ENCODE measurements at regions not wholly inside any gene's neighbourhood (a gene's known extent, or its start where the extent isn't known, plus 50 kb on each side); places are given as distances from the start of the nearest gene placed in this dataset.

DNA sequence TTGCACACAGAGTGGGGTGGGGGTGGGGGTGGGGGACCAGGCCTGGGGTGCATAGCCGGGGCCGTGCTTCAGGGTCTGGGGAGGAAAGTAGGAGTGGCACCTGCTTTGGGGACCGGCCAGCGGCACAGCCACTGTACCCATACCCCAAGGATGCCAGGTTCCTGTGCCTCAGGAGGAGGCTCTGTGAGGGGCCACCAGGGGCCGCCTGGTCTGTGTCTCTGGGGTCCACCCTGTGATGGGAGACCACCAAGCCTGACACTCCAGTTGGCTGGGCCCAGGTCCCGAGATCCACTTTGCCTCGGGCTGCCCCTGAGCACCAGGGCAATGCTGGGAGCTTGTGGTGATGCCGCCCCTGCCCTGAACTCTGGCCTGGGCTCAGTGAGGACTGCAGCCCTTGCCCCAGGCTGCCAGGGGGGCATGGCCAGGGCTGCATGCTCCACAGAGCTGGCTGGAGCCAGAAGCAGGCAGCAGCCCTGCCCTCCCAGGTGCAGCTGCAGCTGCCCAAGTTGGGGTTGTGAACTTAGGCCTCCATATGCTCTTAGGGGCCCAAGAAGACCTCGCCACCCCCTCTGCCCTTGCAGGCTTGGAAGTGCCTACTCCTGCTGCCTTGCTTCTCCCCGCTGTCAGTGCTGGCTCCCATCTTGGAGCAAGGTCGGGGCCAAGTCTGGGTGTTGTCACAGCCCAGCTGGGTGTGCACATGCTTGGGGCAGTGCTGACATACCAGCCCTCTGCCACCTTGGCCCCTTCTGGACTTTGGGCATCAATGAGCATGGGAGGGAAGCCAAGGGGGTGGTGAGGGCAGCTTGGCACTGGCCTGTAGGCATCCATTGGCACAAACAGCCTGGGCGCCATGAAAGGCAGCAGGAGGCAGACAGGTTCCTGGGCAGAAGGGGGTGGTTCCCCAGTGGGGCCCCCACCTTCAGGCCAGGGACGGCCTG lies 123.3 kb upstream of the THY1 start:
- no peak for DNase-seq

DNA sequence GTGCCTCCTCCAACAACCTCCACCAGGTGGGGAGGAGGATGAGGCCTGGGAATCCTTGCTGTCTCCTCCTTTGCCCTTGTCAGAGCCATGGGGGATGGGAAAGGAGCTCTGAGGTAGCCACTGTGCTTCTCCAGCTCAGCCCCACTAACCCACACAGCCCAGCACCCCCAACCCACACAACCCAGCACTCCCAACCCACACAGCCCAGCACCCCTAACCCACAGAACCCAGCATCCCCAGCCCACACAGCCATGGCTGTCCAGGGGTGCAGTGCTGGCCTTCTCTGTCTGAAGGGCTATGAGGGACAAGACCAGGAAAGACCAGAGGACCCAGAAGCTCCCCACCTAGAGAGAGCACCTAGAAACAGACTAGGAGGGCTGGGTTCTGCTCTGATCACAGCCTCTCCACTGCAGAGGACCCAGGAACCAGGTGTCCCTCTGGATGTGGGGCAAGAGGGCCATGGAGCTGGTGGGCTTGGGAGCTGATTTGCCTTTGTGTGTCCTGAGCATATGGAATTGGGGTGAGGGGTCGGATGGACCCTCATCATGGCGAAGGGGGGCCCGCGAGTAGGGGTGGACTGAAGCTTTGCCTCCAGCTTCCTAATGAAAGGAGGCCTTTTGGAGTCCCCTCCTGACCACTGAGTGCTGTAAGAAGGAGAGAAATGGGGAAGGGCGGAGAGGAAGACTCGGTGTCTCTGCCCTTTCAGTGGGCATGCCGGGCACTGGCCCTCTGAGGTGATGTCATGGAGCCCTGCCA lies 117.6 kb upstream of the THY1 start:
- DNase-seq, result no peak

DNA sequence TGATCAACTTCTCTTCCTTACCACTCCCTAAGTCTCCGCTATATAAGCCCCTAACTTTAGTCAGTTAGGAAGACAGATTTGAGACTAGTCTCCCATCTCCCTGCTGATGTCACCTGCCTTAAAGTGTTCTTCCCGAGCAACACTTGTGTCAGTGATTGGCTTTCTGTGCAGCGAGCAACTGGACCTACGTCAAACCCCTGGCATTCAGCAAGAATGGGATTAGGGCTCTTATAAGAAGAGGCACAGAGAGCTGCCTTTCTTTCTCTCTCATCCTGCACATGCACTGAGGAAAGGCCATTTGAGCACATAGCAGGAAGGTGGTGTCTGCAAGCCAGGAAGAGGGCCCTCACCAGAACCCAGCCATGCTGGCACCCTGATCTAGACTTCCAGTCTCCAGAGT lies 116.6 kb upstream of the THY1 start:
- DNase-seq, result no peak

DNA sequence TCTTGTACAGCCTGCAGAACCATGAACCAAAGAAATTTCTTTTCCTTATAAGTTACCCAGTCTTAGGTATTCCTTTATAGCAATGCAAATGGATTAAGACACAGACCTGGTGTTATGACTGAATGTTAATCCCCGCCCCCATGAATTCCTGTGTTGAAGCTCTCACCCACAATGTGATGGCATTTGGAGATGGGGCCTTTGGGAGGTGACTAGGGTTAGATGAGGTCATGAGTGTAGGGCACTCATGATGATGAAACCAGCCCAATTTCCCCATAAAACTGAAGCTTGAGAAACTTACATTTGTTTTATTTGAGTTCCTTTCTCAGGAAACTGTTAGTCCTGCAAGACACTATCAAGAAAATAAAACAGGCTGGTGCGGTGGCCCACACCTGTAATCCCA lies 115.8 kb upstream of the THY1 start:
- no peak for DNase-seq

DNA sequence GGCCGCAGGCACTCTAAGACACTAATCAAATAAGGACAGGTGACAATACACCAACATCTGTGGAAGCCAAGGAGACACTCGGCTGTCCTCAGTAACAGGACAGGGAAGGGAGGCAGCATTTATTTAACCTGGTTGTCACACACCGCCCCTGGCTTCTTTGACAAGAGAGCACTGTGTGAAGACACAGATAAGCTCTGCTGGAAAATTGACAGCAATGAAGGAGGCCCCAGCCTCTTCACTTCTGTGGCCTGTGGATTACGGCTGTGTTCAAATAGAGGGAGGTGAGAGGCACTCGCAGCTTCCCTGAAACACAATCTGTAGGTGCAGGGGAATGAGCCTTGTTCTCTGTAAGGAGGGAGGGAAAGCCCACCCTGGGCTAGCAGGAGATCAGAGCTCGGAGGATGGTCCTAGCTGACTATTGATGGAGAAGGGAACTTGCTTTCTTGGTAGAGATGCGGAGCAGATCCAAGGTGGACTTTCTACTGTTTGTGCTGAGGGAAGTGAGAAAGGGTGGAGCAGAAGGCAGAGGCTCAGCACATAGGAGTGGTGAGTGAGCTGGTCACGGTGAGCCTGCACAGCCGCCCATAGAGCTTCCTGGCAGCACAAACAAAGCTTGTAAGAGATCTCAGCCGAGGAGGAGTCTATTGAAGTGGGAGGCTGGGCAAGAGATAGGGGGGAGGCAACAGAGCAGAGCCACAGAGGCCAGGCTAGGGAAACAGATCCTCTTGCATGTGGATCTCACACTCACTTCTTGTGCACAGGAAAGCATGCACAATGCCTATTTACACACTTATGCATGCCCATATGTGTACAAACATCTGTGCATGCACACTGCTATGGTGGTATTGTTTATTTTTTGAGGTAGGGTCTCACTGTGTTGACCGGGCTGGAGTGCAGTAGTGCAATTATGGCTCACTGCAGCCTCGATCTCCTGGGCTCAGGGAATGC lies 114.6 kb upstream of the THY1 start:
- DNase-seq, result no peak

DNA sequence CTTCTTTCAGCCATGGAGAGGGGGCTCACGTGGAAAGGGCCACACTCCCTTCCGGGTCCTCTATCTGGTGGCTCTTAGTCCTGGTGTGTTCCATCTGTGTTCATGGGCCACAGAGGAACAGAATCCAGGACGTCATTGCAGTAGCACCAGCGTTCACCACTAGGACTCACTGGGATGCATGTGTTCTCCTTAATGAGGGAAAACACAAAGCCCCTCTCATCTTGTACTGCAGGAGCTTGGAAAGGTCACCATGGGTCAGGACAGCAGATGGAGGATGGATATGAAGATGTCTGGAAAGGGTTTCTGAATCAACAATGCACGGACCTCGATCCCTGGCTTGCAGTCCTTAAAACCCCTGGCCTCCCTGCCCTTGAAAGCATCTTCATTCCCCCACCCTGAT lies 113.8 kb upstream of the THY1 start:
- DNase-seq, result no peak

DNA sequence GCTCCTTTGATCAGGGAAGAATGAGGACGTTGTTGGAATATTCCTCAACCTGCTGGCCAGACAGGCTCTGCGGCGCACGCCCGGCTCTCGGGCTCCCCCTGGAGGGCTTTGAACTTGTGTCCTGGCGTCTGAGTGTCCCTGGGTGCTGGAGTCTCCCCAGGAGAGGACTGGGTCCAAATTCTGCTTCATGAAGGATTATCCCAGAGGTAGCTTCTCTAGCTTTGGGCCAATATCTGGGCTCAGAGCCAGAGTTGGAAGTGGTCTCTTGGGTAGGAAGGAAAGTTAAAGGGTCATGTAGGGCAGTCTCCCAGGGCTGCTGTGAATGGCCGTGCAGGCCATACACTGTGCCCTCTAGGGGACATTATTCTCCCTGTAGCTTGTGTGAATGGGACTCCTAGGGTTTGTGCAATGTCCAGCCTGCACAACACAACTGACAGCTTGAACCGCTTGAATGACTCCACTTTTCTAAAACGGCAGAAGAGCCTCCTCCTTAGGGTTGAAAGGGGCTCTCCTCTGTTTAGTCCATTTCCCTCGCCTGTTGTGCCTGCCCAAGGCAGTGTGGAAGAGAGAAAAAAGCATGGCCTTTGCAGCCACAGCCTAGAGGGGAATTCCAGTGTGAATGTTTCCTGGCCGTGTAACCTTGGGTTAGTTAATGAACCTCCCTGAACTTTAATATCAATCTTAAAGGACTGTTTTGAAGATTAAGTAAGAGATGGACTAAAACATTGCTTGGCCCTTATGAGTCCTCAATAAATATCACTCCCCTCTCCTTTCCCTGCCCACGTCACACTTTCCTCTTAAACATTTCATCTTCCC lies 111.2 kb upstream of the THY1 start:
- DNase-seq, result peak; percentile 30

DNA sequence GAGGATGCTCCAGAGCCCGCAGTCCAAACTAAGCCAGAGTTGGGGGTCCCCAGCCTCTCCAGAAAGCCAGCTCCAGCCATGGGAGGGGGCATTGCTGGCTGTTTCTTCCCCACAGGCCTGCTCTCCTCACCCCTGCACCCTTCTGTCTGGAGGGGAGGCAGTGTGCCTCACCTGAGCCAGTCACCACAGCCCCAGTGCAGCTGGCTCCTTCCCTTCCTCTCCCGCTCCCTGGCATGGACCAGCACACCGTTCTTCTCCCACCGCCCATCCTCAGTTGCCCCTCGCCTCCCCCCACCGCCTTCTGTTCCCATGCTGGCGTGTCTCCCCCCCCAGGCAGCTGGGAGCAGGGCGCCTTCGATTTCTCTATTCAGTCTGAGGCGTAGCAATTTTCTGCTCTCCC lies 110.5 kb upstream of the THY1 start:
- DNase-seq, result no peak

DNA sequence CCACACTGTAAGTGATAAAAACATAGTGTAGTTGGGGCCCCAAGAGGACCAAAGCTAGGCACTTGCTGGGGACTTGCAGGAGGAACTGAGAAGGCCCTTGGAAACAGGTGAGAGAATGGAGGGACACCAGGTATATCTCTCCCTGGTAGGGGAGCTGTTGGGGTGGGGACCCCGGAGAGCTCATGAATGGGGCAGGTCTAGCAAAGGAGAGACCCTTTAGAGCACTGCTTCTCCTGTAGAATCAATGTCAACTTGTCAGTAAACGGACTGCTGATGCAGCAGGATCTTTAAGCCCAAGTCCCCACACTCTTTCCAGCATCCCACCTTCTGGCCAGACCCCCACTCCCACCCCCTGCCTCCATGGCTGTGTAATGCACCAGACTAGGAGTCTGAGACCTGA lies 109.6 kb upstream of the THY1 start:
- no peak for DNase-seq

DNA sequence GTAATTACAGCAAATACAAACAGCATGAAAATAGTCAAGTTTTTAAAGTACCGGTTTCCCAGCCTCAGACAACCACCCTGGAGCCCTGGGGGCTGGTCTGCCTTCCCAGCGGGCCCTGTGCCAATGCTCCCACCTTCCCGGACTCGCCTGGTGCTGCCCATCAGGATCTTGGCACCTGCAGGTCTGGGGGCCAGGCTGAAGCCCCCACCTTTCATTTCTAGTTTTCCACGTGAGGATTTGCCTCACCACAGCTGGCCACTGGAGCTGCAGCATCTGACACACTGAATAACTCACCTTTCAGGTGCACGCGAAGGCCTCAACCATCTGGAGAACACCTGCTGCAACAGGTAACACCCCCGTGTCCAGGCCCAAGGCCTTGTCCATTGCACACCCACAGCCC lies 108.7 kb upstream of the THY1 start:
- no peak for DNase-seq

DNA sequence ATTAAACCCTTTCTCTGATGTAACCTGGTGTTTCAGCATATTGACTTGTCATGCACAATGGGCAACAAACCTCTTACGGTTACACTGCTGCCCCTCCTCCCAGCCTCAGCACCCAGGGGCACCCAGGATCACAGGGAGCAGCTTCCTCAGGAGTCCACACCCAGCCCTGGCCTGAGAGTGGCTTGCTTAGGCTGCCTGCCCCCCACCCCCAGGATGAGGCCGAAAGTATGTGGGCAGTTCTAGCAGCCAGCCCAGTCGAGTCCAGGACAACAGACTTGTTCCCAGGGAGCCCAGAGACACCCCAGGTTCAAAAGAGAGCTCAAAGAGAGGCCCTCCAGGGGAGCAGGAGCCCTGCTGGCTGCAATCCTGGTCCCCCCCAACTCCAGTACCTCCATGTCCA lies 108.1 kb upstream of the THY1 start:
- DNase-seq, result no peak

DNA sequence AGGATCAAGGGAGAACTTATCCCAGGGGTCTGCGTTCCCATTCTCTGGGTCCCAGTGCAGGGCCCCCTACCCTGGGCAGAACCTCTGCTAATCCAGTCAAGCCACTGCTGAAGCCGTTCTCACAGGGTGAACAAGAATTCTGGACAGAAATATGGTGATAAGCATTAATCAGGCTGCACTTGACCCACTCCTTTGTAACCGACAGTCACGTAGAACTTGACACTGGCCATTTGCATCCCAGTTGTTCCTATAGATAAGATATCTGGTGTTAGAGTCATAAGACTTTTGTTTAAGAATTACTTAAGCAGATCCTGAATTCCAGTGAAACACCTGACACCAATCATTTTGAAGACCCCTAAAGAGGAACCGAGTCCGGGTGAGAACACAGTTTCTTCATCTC lies 107.5 kb upstream of the THY1 start:
- no peak for DNase-seq

DNA sequence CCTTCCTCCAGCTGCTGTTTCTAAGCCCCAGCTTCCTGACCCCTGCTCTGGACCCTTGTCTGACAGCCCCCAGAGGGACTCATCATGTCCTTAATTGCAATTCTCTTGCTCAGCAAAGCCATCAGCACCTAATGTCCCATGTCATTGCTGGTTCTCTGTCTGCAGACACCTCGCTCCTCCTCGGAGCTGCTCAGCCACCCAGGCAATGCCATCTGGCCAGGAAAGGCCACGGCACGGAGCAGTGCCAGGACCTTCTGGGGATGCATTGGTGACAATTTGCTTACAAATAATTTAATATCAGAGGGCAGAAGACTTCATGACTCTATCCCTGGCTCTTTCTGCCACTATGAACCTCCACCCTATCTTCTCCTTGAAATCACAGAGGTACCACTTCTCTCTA lies 107.0 kb upstream of the THY1 start:
- DNase-seq, result no peak

DNA sequence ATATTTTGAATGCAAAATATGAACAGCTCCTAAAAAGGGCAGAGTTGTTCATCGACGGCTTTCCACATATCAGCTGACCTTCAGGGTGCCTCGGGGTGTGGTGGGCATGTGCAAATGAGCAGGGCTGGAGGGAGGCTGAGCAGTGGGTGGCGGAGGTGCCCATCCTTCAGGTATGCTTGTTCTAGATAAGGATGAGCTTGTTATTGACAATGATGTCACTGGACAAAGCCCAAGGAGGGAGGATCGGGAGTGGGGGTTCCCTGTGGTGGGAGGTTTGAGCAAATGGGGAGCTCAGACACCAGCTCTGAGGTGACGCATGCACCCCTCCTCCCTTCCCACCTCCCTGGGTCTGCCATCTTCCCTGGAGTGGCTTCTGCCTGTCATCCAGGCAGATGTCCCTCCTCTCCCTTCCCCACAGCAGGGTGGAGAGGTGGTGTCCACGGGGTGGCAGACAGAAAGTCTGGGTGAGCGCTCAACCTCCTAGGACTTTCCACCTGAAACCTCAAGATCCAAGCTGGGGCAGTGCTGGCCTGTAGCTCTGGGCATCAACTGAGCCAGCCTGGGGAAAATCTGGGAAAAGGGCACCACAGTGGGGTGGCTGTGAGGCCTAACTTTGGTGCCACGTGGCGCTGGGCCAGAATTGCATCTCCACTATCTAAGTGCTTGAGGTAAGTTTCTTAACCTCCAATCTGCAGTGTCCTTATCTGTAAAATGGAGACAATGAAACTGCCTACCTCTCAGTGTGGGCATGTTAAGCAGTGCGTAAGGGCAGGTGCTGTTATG lies 106.3 kb upstream of the THY1 start:
- no peak for DNase-seq

DNA sequence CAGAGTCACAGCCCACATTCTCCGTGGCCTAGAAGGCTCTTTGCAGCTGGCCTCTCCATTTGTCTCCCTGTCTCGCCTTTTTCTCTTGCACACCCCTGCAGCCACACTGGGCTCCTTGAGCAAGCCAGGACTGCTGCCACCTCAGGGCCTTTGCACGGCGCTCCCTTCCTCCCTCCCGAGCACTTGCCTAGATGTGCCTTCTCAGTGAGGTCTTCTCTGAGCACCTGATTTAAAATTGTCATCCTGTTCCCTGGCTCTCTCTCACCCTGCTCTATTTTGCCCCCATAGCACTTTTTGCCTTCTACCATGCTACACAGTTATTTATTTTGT lies 102.9 kb upstream of the THY1 start:
- no peak for DNase-seq

DNA sequence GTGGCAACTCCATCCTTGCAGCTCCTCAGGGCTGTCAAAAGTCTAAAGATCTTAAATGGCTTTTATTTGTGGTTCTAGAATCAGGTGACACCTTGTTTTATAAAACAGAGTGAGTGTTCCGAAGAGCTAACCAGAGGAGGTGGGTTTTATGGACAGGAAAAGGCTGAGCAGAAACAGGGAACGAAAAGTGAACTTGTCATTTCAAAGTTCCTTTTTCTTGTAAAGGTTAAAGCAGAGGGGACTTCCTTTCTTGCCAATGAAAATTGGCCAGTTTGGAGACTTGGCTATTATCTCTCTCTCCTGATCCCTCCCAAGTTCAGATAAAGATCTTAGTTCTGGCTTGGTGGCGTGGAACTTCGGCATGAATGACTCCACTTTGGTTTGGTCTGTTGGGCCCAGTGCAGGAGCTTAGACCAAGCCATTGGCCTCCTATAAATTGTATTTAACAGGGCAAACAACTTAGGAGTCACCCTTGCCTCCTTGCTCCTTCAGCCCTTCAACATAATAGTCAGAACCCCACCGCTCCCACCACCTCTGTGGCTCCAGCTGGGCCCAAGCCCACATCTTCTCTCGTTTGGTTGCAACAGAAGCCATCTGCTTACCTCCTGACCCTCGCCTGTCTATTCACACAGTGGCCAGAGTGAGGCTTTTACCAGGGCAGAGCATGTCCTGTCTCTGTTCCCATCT lies 102.4 kb upstream of the THY1 start:
- no peak for DNase-seq

DNA sequence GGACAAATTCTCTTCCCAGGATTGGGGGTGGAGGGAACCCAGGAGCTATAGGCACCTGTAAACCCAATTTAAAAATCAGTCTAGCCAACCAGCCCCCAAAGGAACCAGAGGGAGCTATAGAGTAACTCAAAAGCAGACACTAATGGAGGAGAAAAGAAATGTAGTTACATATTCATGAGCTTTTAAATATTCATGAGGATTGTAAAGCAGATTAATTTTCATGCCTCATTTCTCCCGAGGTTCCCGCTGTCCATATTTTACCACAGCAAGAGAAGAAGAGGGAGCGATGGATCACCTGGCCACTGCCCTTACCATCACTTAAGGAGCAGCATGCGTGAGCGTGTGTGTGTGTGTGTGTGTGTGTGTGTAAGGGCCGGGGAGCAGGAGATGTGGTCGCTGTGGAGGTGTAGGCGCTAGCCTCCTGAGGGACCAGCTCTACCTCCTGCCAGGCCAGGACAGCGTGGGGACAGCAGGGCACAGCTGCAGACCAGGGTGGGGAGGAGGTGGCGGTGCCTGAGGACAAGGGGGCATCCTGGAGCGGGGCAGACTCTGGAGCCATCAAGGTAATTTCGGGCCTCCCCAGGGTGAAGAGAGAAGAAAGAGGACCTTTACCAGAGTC lies 100.7 kb upstream of the THY1 start:
- DNase-seq, result no peak

DNA sequence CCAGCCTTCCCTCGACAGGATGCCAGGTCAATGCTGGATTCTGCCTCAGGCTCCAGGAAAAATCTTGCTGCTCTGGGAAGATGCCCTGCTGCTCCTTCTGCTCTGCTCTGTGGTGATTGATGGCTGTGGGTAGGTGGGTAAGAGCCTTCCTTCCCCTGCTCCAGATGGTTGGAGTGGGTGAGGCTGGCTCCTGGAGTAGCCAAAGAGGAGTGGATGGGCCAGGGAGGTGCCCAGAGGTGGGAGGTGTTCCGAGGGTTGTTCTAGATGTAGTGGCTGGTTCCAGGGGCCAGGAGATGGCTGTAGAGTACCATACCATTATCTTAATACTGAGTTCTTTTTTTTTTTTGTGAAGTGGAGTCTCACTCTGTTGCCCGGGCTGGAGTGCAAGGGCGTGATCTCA lies 99.6 kb upstream of the THY1 start:
- DNase-seq, result no peak

DNA sequence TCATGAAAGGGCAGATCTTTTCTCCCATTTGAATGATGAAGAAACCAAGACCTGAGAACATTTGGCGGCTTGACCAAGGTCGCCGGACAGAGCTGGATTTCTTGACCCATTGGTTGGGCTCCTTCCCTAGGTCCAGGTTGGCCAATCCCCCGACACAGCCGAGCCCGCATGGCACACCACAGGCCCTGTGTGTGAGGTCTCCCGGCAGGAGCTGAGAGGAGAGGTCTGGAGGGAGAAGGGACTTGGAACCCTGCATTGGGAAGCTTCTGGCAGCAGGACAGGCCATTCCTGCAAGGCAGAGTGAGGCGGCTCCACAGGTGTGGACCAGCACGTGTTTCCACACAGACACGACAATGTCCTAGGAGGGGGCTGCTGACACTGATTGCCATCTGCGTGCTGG lies 98.6 kb upstream of the THY1 start:
- no peak for DNase-seq

DNA sequence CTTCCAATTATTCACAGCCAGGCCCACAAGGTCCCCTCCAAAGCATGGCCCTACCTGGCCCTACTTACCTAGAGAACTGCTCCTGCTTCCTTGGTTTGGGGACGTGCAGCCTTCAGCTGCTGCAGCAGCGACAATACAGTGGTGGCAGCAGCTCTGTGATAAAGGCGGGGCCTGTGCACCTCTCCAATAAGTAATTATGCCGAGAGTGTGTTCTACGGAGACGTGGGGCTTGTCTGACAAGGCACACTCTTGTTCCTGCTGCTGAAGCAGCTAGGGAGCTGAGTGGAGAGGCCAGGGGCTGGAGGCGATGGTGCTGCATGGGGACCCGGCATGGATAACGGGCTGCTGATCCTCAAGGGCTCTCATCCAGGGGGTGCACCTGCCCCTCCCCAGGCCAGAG lies 98.0 kb upstream of the THY1 start:
- no peak for DNase-seq

DNA sequence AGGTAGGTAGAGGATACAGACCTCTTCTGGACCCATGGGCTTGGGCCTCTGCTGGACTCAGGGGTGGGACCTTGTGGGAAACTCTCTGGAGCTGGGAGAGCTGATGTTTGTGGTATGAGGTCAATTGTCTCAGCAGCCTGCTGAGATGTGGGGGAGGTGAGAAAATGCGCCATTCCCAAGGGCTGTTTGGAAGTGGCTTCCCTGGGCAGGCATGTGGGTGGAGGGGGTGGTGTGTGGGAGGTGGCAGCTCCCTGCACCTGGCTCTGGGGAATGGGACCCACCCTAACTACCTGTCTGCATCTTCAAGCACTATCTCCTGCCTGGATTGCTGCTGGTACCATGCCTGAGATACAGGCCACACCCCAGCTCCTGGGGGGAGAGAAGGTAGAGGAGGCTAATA lies 97.4 kb upstream of the THY1 start:
- DNase-seq, result no peak
